GM12878 (cell line): ENCODE measurements at regions not wholly inside any gene's neighbourhood (a gene's known extent, or its start where the extent isn't known, plus 50 kb on each side); places are given as distances from the start of the nearest gene placed in this dataset.

Source experiments
- ATAC-seq: fragments of 200-7000 bp; cut with Tn5 transposase; 3 replicates; pipeline ENCODE4 v1.9.1; 2020; ENCODE audit warnings: mild to moderate bottlenecking, moderate library complexity
- BruUV-seq: library from RNA; stranded (reverse); fragments of 400-500 nt; replicated peaks from 2 replicates; lab custom pipeline; 2021; lab: Mats Ljungman, UMichigan
- CTCF ChIA-PET: fragments of 300-600 bp; sonication (Branson Sonifier 250); formaldehyde crosslinking; extraction: SDS; loops from one replicate; lab custom pipeline; 2021; ENCODE audit warnings: inconsistent platforms; lab: Yijun Ruan, JAX
- POLR2A ChIA-PET: fragments of 350-600 bp; formaldehyde crosslinking; extraction: SDS; loops from one replicate; lab custom pipeline; 2021; ENCODE audit warnings: inconsistent platforms; lab: Charles Lee
- RAD21 ChIA-PET: fragments of 300-600 bp; sonication (Branson Sonifier 250); formaldehyde crosslinking; loops from one replicate; lab custom pipeline; 2023; ENCODE audit warnings: antibody characterized with exemption; ENCODE audit not compliant: unreplicated experiment; lab: Charles Lee
- SMC1A ChIA-PET: fragments of 300-600 bp; sonication (Branson Sonifier 250); formaldehyde crosslinking; loops from one replicate; lab custom pipeline; 2023; ENCODE audit not compliant: unreplicated experiment, uncharacterized antibody; lab: Charles Lee
- DNase-seq: peaks from one replicate; pipeline ENCODE4 v3.0.0-alpha.2; 2011; ENCODE audit warnings: low read depth, low spot score
- FAIRE-seq: peaks from 3 replicates; lab custom pipeline; 2011; peaks lifted over from hg19 to GRCh38; lab: Jason Lieb, UNC
- H2AFZ ChIP-seq: 2 replicates; pipeline ENCODE4 v1.6.0; 2011; ENCODE audit warnings: low read depth, low read length, control low read depth; ENCODE audit not compliant: control insufficient read depth
- H3K27ac ChIP-seq: 2 replicates; pipeline ENCODE4 v1.5.1; 2011; ENCODE audit warnings: control low read depth; ENCODE audit not compliant: control insufficient read depth, insufficient read depth
- H3K27me3 ChIP-seq, 2 experiments: replicated peaks in 1 of 2; 2 replicates each; pipeline versions ENCODE4 v1.6.0 to v1.6.1; 2011; ENCODE audit warnings: low read length in 1 of 2; ENCODE audit not compliant: control insufficient read depth in 2 of 2, insufficient read depth in 2 of 2
- H3K36me3 ChIP-seq, 2 experiments: 2 replicates each; pipeline ENCODE4 v1.5.1; 2011; ENCODE audit warnings: low read length in 1 of 2; ENCODE audit not compliant: control insufficient read depth in 2 of 2, insufficient read depth in 2 of 2
- H3K4me1 ChIP-seq: 2 replicates; pipeline ENCODE4 v1.6.1; 2011; ENCODE audit warnings: mild to moderate bottlenecking, low read length, moderate library complexity, mixed read lengths; ENCODE audit not compliant: control insufficient read depth, insufficient read depth
- H3K4me2 ChIP-seq: 2 replicates; pipeline ENCODE4 v1.6.0; 2011; ENCODE audit warnings: control low read depth; ENCODE audit not compliant: control insufficient read depth, insufficient read depth
- H3K4me3 ChIP-seq: fragments of 200-600 bp; sonication (generic); 2 replicates; pipeline ENCODE4 v1.5.1; 2016
- H3K79me2 ChIP-seq: 2 replicates; pipeline ENCODE4 v1.6.0; 2011; ENCODE audit warnings: low read length; ENCODE audit not compliant: control insufficient read depth, insufficient read depth
- H3K9ac ChIP-seq: 2 replicates; pipeline ENCODE4 v1.8.0; 2011; ENCODE audit warnings: low read length, control low read depth, mixed read lengths; ENCODE audit not compliant: control insufficient read depth, insufficient read depth
- H3K9me3 ChIP-seq: replicated peaks from 3 replicates; pipeline ENCODE4 v1.5.1; 2011; ENCODE audit warnings: mild to moderate bottlenecking, low read length; ENCODE audit not compliant: control insufficient read depth, insufficient read depth
- H4K20me1 ChIP-seq: 2 replicates; pipeline ENCODE4 v1.6.0; 2011; ENCODE audit not compliant: control insufficient read depth, insufficient read depth
- CBFB ChIP-seq: IDR thresholded peaks from 2 replicates; pipeline ENCODE4 v1.6.1; 2016; ENCODE audit warnings: antibody characterized with exemption, low read depth
- CBX5 ChIP-seq: sonication (generic); IDR thresholded peaks from 2 replicates; pipeline ENCODE4 v1.6.1; 2016; ENCODE audit warnings: low read depth, moderate library complexity, mild to moderate bottlenecking, inconsistent platforms
- JUND ChIP-seq: IDR thresholded peaks from 2 replicates; pipeline ENCODE4 v1.6.1; 2012; ENCODE audit warnings: low read depth, mild to moderate bottlenecking, low read length, improper control_type of control experiment, moderate library complexity
- NRF1 ChIP-seq: conservative IDR thresholded peaks from 2 replicates; pipeline ENCODE4 v1.6.1; 2011; ENCODE audit warnings: mild to moderate bottlenecking, low read depth, low read length, improper control_type of control experiment
- POU2F2 ChIP-seq: IDR thresholded peaks from 3 replicates; pipeline ENCODE4 v1.6.1; 2011; ENCODE audit warnings: low read depth, mild to moderate bottlenecking, low read length, borderline replicate concordance
- RBBP5 ChIP-seq: fragments of 200-600 bp; sonication (generic); conservative IDR thresholded peaks from 2 replicates; pipeline ENCODE4 v1.6.1; 2016
- SIX5 ChIP-seq: IDR thresholded peaks from 2 replicates; pipeline ENCODE4 v1.6.1; 2011; ENCODE audit warnings: mild to moderate bottlenecking, low read depth, low read length, moderate library complexity; ENCODE audit not compliant: severe bottlenecking
- SMARCA5 ChIP-seq: fragments of 450-650 bp; IDR thresholded peaks from 2 replicates; pipeline ENCODE4 v1.6.1; 2017; ENCODE audit warnings: mild to moderate bottlenecking
- WRNIP1 ChIP-seq: IDR thresholded peaks from 2 replicates; pipeline ENCODE4 v1.6.1; 2011; ENCODE audit warnings: low read depth, low read length, improper control_type of control experiment, borderline replicate concordance
- WGBS: methylation state at CpG from one replicate; pipeline ENCODE4 v1.1.6; 2016; ENCODE audit warnings: low lambda C conversion rate; ENCODE audit not compliant: insufficient replicate concordance, insufficient coverage; ENCODE audit errors: missing lambda C conversion rate; 5-methylcytosine and 5-hydroxymethylcytosine counted together
- in situ Hi-C: fragments of 300-500 bp; cut with MboI; formaldehyde crosslinking; loops from 9 replicates; pipeline ENCODE4 v1.14.3; 2018; ENCODE audit warnings: mixed read lengths
- intact Hi-C: fragments of 100-400 bp; cut with micrococcal nuclease; formaldehyde crosslinking; loops from one replicate; pipeline ENCODE4 v1.14.2; 2022; ENCODE audit not compliant: unreplicated experiment
- TF ChIP-seq, protein P1 (sequence below): fragments of 450-650 bp; formaldehyde crosslinking; IDR thresholded peaks from 2 replicates; pipeline ENCODE4 v1.4.0; 2020; ENCODE audit warnings: mild to moderate bottlenecking, moderate library complexity
- TF ChIP-seq, protein P2 (sequence below): fragments of 450-650 bp; conservative IDR thresholded peaks from 2 replicates; pipeline ENCODE4 v1.6.1; 2017; ENCODE audit warnings: mild to moderate bottlenecking, moderate library complexity
- TF ChIP-seq, protein P3 (sequence below): fragments of 450-650 bp; IDR thresholded peaks from 2 replicates; pipeline ENCODE4 v1.6.1; 2016; ENCODE audit warnings: mild to moderate bottlenecking
- TF ChIP-seq, protein P4 (sequence below): fragments of 450-650 bp; IDR thresholded peaks from 2 replicates; pipeline ENCODE4 v1.6.1; 2014; ENCODE audit warnings: mild to moderate bottlenecking
- TF ChIP-seq, protein P5 (sequence below): fragments of 450-650 bp; IDR thresholded peaks from 2 replicates; pipeline ENCODE4 v1.6.1; 2017; ENCODE audit warnings: mild to moderate bottlenecking, low read depth, inconsistent platforms; ENCODE audit not compliant: poor library complexity, severe bottlenecking

DNA sequence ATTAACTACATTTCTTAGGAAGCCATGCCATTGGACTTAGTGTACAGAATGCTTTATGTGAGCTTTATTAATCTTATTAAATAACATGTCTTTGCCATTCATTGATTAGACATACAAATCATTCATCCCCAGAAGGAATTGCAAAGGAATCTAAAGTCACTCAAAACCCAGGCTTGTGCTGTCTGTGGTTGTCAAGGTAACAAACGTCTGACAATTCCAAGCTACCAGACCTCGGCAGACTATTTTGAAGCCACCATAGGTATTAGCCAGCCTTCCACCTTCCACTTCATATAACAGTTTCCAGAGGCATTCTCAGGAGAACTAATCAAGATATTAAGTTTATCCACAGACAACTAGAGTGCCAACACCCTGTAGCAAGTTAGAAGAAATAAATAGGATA lies 135.2 kb upstream of the TUSC1 start (continued):
- TF ChIP-seq, protein P1, sequence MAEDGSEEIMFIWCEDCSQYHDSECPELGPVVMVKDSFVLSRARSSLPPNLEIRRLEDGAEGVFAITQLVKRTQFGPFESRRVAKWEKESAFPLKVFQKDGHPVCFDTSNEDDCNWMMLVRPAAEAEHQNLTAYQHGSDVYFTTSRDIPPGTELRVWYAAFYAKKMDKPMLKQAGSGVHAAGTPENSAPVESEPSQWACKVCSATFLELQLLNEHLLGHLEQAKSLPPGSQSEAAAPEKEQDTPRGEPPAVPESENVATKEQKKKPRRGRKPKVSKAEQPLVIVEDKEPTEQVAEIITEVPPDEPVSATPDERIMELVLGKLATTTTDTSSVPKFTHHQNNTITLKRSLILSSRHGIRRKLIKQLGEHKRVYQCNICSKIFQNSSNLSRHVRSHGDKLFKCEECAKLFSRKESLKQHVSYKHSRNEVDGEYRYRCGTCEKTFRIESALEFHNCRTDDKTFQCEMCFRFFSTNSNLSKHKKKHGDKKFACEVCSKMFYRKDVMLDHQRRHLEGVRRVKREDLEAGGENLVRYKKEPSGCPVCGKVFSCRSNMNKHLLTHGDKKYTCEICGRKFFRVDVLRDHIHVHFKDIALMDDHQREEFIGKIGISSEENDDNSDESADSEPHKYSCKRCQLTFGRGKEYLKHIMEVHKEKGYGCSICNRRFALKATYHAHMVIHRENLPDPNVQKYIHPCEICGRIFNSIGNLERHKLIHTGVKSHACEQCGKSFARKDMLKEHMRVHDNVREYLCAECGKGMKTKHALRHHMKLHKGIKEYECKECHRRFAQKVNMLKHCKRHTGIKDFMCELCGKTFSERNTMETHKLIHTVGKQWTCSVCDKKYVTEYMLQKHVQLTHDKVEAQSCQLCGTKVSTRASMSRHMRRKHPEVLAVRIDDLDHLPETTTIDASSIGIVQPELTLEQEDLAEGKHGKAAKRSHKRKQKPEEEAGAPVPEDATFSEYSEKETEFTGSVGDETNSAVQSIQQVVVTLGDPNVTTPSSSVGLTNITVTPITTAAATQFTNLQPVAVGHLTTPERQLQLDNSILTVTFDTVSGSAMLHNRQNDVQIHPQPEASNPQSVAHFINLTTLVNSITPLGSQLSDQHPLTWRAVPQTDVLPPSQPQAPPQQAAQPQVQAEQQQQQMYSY: no peak
- TF ChIP-seq, protein P2, sequence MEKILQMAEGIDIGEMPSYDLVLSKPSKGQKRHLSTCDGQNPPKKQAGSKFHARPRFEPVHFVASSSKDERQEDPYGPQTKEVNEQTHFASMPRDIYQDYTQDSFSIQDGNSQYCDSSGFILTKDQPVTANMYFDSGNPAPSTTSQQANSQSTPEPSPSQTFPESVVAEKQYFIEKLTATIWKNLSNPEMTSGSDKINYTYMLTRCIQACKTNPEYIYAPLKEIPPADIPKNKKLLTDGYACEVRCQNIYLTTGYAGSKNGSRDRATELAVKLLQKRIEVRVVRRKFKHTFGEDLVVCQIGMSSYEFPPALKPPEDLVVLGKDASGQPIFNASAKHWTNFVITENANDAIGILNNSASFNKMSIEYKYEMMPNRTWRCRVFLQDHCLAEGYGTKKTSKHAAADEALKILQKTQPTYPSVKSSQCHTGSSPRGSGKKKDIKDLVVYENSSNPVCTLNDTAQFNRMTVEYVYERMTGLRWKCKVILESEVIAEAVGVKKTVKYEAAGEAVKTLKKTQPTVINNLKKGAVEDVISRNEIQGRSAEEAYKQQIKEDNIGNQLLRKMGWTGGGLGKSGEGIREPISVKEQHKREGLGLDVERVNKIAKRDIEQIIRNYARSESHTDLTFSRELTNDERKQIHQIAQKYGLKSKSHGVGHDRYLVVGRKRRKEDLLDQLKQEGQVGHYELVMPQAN: no peak
- TF ChIP-seq RBBP5: no peak
- no peak for TF ChIP-seq NRF1
- no peak for TF ChIP-seq JUND

DNA sequence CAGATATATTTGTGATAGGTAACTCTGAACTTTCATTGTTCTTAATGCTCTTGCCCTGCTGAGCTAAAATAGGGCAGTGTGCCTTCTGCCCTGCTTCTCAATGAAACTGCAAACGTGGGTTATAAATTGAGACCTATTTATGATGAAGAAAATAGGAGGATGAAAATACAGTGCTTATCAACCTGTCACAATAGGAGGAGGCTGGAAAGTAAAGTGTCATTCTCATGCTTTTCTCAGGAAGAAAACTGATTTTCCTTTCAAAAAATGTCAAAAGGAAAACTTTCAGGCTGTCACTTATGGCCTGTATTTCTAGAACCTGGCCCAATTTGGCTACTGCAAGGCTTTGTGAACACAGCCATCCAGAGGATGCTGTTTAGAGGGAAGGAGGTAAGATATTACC lies 130.3 kb upstream of the TUSC1 start:
- ATAC-seq: no peak
- Histone ChIP-seq H3K27ac (no peak overlapping the region), H3K79me2 (no peaks in the 10 kb centered on the region), H3K4me3 (no peak overlapping the region), H4K20me1 (no peaks in the 10 kb centered on the region), H3K4me2 (no peak overlapping the region), H3K27me3 (no peaks in the 10 kb centered on the region), H3K4me1 (no peaks in the 10 kb centered on the region), H3K9ac (no peak overlapping the region), H2AFZ (no peak overlapping the region), H3K9me3 (no peaks in the 10 kb centered on the region), H3K36me3 (no peaks in the 10 kb centered on the region)
- SMC1A ChIA-PET: interaction anchor here (0.8 kb wide), 1 partner anchor 459 kb away, joined by 3 read pairs; no protein-coding TSS in a partner anchor
- DNase-seq: no peak
- CTCF ChIA-PET: no interaction called here
- 0% methylated on average over 1 of the region's 1 CpG for WGBS
- RAD21 ChIA-PET: no interaction called here
- no TSS peak for BruUV-seq
- FAIRE-seq: no peak
- intact Hi-C loops (no loop called here), in situ Hi-C loops (no loop called here)
- POLR2A ChIA-PET: no interaction called here
- TF ChIP-seq RBBP5: no peak
- no peak for TF ChIP-seq POU2F2
- TF ChIP-seq SMARCA5: no peak
- TF ChIP-seq, protein P3, sequence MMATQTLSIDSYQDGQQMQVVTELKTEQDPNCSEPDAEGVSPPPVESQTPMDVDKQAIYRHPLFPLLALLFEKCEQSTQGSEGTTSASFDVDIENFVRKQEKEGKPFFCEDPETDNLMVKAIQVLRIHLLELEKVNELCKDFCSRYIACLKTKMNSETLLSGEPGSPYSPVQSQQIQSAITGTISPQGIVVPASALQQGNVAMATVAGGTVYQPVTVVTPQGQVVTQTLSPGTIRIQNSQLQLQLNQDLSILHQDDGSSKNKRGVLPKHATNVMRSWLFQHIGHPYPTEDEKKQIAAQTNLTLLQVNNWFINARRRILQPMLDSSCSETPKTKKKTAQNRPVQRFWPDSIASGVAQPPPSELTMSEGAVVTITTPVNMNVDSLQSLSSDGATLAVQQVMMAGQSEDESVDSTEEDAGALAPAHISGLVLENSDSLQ: no peak
- TF ChIP-seq SIX5: no peak
- no peak for TF ChIP-seq CBX5
- TF ChIP-seq, protein P4, sequence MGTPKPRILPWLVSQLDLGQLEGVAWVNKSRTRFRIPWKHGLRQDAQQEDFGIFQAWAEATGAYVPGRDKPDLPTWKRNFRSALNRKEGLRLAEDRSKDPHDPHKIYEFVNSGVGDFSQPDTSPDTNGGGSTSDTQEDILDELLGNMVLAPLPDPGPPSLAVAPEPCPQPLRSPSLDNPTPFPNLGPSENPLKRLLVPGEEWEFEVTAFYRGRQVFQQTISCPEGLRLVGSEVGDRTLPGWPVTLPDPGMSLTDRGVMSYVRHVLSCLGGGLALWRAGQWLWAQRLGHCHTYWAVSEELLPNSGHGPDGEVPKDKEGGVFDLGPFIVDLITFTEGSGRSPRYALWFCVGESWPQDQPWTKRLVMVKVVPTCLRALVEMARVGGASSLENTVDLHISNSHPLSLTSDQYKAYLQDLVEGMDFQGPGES: no peak
- TF ChIP-seq, protein P5, sequence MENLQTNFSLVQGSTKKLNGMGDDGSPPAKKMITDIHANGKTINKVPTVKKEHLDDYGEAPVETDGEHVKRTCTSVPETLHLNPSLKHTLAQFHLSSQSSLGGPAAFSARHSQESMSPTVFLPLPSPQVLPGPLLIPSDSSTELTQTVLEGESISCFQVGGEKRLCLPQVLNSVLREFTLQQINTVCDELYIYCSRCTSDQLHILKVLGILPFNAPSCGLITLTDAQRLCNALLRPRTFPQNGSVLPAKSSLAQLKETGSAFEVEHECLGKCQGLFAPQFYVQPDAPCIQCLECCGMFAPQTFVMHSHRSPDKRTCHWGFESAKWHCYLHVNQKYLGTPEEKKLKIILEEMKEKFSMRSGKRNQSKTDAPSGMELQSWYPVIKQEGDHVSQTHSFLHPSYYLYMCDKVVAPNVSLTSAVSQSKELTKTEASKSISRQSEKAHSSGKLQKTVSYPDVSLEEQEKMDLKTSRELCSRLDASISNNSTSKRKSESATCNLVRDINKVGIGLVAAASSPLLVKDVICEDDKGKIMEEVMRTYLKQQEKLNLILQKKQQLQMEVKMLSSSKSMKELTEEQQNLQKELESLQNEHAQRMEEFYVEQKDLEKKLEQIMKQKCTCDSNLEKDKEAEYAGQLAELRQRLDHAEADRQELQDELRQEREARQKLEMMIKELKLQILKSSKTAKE: no peak
- no peak for TF ChIP-seq CBFB
- TF ChIP-seq WRNIP1: no peak
